Right cardiac atrium (tissue), 5 donors: ENCODE measurements at regions not wholly inside any gene's neighbourhood (a gene's known extent, or its start where the extent isn't known, plus 50 kb on each side); places are given as distances from the start of the nearest gene placed in this dataset.
"Not testable (repeated sequence)": the region's sequence is repeated elsewhere in the genome, so short reads cannot be mapped to it uniquely, and the experiment has no call there.

ENCODE experiments used
- ATAC-seq, 2 donors: fragments of 200-7000 bp; cut with Tn5 transposase; one replicate each; pipeline versions ENCODE4 v1.8.0 to v1.9.1; 2020; ENCODE audit warnings: moderate library complexity in 2 of 2, mild to moderate bottlenecking in 1 of 2
- DNase-seq, 3 donors: peaks; one replicate each; pipeline ENCODE4 v3.0.0-alpha.2; 2020
- H3K27ac ChIP-seq: one replicate; pipeline ENCODE4 v1.5.1; 2013; ENCODE audit warnings: mild to moderate bottlenecking, low read length, control low read depth, moderate library complexity
- H3K27me3 ChIP-seq: one replicate; pipeline ENCODE4 v1.6.1; 2013; ENCODE audit not compliant: control insufficient read depth, insufficient read depth
- H3K4me1 ChIP-seq: one replicate; pipeline ENCODE4 v1.6.1; 2013; ENCODE audit warnings: low read length; ENCODE audit not compliant: control insufficient read depth, insufficient read depth
- H3K4me3 ChIP-seq: one replicate; pipeline ENCODE4 v1.5.1; 2013; ENCODE audit warnings: low read length, control low read depth
- H3K9me3 ChIP-seq: one replicate; pipeline ENCODE4 v1.6.1; 2013; ENCODE audit warnings: low read length; ENCODE audit not compliant: control insufficient read depth
- WGBS: extraction: QIAGEN DNeasy Blood & Tissue Kit; methylation state at CpG from one replicate; pipeline ENCODE4 v1.1.7; 2013; 5-methylcytosine and 5-hydroxymethylcytosine counted together
- intact Hi-C, 4 donors: fragments of 100-400 bp; cut with DNase I; formaldehyde crosslinking; loops; one replicate each; pipeline versions ENCODE4 v1.11.0 to v1.14.0; 2022 to 2023
- donor health status: healthy with polysubstance abuse.
- donor health status: DM: no; HTN: yes; CAD: no.
- donor health status: DM: no; HTN: no; CAD: no.
- donor health status: DM: no; HTN: yes; CAD: no; lungs with severe emphysema.
- donor health status: DM: yes; HTN: yes; CAD: no.

DNA sequence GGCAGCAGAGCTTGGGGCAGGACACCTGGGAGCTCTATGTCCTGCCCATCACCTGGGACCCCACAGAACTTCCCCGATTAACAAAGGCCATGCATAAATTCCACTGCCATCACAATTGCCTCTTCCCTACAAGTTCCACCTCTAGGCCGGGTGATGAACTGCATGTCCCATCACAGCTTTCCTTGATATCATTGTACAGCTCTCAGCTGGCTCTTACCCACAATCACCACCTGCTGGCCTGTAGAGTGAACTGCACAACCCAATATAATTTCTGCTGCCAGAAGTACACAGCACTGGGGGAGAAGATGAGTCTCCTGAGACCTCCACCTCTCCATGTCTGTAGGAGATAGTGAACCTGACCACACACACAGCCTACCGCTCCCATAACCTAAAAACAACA is 285.0 kb upstream of the AADAT start:
- H3K9me3 ChIP-seq: no peaks in the 10 kb centered on the region
- 71% methylated on average over 3 of the region's 3 CpGs for WGBS
- DNase-seq (no peak), ATAC-seq (no peak)
- H3K27me3 ChIP-seq: no peaks in the 10 kb centered on the region
- no peak overlapping the region for H3K27ac ChIP-seq
- H3K4me3 ChIP-seq: no peak overlapping the region
- peaks cover 2% of the 10 kb centered on the region for H3K4me1 ChIP-seq
- intact Hi-C loops: no loop called here

- WGBS: 81% methylated on average over 2 of the region's 2 CpGs
- Histone ChIP-seq H3K4me3 (no peak overlapping the region), H3K27ac (no peak overlapping the region), H3K27me3 (no peaks in the 10 kb centered on the region), H3K4me1 (no peaks in the 10 kb centered on the region), H3K9me3 (no peaks in the 10 kb centered on the region)
- ATAC-seq (no peak), DNase-seq (no peak)
- intact Hi-C loops: no loop called here
These were observed 259.2 kb upstream of the AADAT start for GRCh38 chr4:170348945-170349344.

- 31% methylated on average over 1 of the region's 1 CpG for WGBS
- ATAC-seq, H3K9me3 ChIP-seq, intact Hi-C loops, DNase-seq, H3K27me3 ChIP-seq, H3K4me3 ChIP-seq, H3K27ac ChIP-seq, H3K4me1 ChIP-seq: not testable (repeated sequence)
These were observed 257.4 kb upstream of the AADAT start for GRCh38 chr4:170347191-170347590.

DNA sequence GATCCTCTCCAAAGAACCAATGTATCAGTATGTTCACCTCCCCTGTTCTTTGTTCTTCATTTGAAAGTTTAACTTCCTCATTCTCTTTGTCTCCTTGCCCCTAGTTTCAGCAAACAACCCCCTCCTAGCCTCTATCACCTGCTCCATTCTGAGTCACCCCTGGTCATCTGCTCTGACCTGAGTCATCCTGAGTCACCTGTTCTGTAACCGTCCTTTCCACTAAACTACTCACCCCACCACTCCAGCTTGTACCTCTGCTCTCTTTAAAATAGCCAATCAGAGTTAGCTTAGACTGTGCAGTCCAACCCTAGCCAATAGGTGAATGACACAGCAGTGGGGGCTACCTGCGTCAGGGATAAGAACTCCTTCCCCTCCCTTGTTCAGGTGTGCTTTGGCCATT is 249.8 kb upstream of the AADAT start:
- no peak for ATAC-seq
- H3K4me1 ChIP-seq: no peaks in the 10 kb centered on the region
- H3K27ac ChIP-seq: no peak overlapping the region
- DNase-seq: no peak
- H3K4me3 ChIP-seq: no peak overlapping the region
- no peaks in the 10 kb centered on the region for H3K9me3 ChIP-seq
- intact Hi-C loops: no loop called here
- WGBS: 93% methylated on average over 2 of the region's 2 CpGs
- H3K27me3 ChIP-seq: no peaks in the 10 kb centered on the region

GRCh38 chr4:170336238-170336775 is 246.6 kb upstream of the AADAT start:
- 56% methylated on average over 3 of the region's 3 CpGs for WGBS
- Histone ChIP-seq H3K9me3 (no peaks in the 10 kb centered on the region), H3K27me3 (no peaks in the 10 kb centered on the region), H3K4me1 (no peaks in the 10 kb centered on the region), H3K27ac (no peak overlapping the region), H3K4me3 (no peak overlapping the region)
- intact Hi-C loops: no loop called here
- DNase-seq: no peak
- no peak for ATAC-seq

- no peak overlapping the region for H3K4me3 ChIP-seq
- no peaks in the 10 kb centered on the region for H3K9me3 ChIP-seq
- H3K27me3 ChIP-seq: no peaks in the 10 kb centered on the region
- no peak overlapping the region for H3K27ac ChIP-seq
- no peaks in the 10 kb centered on the region for H3K4me1 ChIP-seq
- WGBS: 53% methylated on average over 3 of the region's 3 CpGs
- intact Hi-C loops: no loop called here
- ATAC-seq (no peak), DNase-seq (no peak)
These were observed 235.8 kb upstream of the AADAT start for GRCh38 chr4:170325599-170325998.

- ATAC-seq (no peak), DNase-seq (no peak)
- Histone ChIP-seq H3K4me1 (no peaks in the 10 kb centered on the region), H3K27ac (no peak overlapping the region), H3K27me3 (no peaks in the 10 kb centered on the region), H3K9me3 (no peaks in the 10 kb centered on the region), H3K4me3 (no peak overlapping the region)
- 62% methylated on average over 2 of the region's 2 CpGs for WGBS
- intact Hi-C loops: no loop called here
These were observed 233.9 kb upstream of the AADAT start for GRCh38 chr4:170323623-170324022.

DNA sequence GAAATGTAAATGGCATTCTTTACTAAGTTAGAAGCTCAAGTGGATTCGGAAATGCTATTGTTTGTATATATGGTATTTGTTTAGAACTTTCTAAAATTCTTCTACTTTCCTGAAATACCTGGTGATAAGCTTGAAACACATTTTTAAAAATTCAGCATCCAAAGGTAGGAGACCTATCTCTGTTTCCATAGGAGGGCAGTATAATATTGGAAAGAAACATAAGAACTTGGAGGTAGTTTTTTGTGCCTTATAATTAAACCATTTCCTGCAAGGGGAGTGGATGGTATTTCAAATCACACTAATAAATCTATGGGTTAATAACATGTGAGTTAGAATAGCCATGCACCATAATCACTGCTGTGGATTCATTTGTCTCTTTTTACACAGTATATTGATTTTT is 217.4 kb upstream of the AADAT start:
- WGBS: 81% methylated on average over 1 of the region's 1 CpG
- DNase-seq (no peak), ATAC-seq (no peak)
- intact Hi-C loops: no loop called here
- Histone ChIP-seq H3K4me3 (no peak overlapping the region), H3K4me1 (no peaks in the 10 kb centered on the region), H3K27me3 (no peaks in the 10 kb centered on the region), H3K9me3 (no peaks in the 10 kb centered on the region), H3K27ac (no peak overlapping the region)

DNA sequence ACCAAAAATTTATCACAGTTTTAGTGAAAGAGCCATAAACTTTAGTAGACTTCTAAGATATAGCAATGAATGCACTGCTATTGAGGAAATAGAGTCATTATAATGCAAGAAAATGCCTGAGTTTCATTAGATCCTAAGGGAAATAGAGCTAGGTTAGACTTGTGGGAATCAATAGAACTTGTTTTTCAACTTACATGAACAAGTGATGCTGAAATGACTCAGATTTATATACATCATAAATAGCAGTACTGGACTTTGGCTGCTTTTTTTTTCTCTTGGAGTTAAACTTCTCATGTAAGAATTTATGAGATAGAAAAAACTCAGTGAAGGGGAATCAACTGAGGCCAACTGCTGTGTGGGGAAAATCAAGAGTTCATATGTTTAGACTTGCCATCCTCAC is 216.5 kb upstream of the AADAT start:
- H3K4me3 ChIP-seq: no peak overlapping the region
- H3K9me3 ChIP-seq: no peaks in the 10 kb centered on the region
- ATAC-seq (no peak), DNase-seq (no peak)
- no peaks in the 10 kb centered on the region for H3K4me1 ChIP-seq
- intact Hi-C loops: no loop called here
- no peaks in the 10 kb centered on the region for H3K27me3 ChIP-seq
- no peak overlapping the region for H3K27ac ChIP-seq

- Histone ChIP-seq H3K27me3 (no peaks in the 10 kb centered on the region), H3K4me3 (no peak overlapping the region), H3K4me1 (no peaks in the 10 kb centered on the region), H3K9me3 (no peaks in the 10 kb centered on the region), H3K27ac (no peak overlapping the region)
- 69% methylated on average over 2 of the region's 2 CpGs for WGBS
- ATAC-seq (no peak), DNase-seq (no peak)
- intact Hi-C loops: no loop called here
These were observed 215.9 kb upstream of the AADAT start for GRCh38 chr4:170305627-170306026.

DNA sequence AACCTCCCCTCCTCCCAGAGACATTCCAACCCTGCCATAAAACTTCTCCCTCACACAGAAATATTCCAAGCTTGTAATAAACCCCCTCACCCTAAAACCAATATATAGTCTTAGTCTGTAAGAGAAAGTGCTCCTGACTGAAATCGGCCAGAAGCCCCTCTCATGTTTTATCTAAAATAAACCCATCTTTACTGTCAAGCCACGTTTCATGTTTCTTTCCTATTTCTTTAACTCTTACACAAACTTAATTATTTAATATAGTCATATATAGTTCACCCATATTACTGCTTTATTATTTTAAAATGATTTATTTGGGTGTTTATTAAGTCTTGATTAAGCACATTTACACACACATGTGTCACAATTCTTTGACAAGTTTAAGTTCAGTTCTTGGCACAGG is 191.3 kb upstream of the AADAT start:
- no peak overlapping the region for H3K27ac ChIP-seq
- no peaks in the 10 kb centered on the region for H3K9me3 ChIP-seq
- no peak overlapping the region for H3K4me3 ChIP-seq
- 71% methylated on average over 2 of the region's 2 CpGs for WGBS
- H3K4me1 ChIP-seq: no peaks in the 10 kb centered on the region
- intact Hi-C loops: no loop called here
- ATAC-seq (no peak), DNase-seq (no peak)
- no peaks in the 10 kb centered on the region for H3K27me3 ChIP-seq

- Histone ChIP-seq H3K27ac (no peak overlapping the region), H3K4me3 (no peak overlapping the region), H3K9me3 (no peaks in the 10 kb centered on the region), H3K27me3 (no peaks in the 10 kb centered on the region), H3K4me1 (no peaks in the 10 kb centered on the region)
- no peak for DNase-seq
- ATAC-seq: no peak
- intact Hi-C loops: no loop called here
These were observed 188.7 kb upstream of the AADAT start for GRCh38 chr4:170278460-170278859.
